Limb (tissue), 2 donors: ENCODE measurements at regions not wholly inside any gene's neighbourhood (a gene's known extent, or its start where the extent isn't known, plus 50 kb on each side); places are given as distances from the start of the nearest gene placed in this dataset.
A peak's percentile ranks its signal among the peaks of the same experiment; 100 is the strongest.

Source experiments
- DNase-seq, 2 donors: peaks; one replicate each; pipeline ENCODE4 v3.0.0-alpha.2; 2016; ENCODE audit errors: extremely low spot score in 2 of 2

- DNase-seq = no peak
Observed at GRCh38 chr12:124726596-124727263, 136.9 kb downstream of the SCARB1 start.

- no peak for DNase-seq
Observed at GRCh38 chr12:124725597-124726237, 137.9 kb downstream of the SCARB1 start.

- DNase-seq = no peak
Observed at GRCh38 chr12:124725099-124725498, 138.6 kb downstream of the SCARB1 start.

- no peak for DNase-seq
Observed at GRCh38 chr12:124722878-124723277, 140.8 kb downstream of the SCARB1 start.

GRCh38 chr12:124721501-124722162 is 142.0 kb downstream of the SCARB1 start:
- no peak for DNase-seq

- DNase-seq = peak in 1 of 2 donors; percentile 76
Observed at GRCh38 chr12:124720681-124721500, 142.8 kb downstream of the SCARB1 start.

DNA sequence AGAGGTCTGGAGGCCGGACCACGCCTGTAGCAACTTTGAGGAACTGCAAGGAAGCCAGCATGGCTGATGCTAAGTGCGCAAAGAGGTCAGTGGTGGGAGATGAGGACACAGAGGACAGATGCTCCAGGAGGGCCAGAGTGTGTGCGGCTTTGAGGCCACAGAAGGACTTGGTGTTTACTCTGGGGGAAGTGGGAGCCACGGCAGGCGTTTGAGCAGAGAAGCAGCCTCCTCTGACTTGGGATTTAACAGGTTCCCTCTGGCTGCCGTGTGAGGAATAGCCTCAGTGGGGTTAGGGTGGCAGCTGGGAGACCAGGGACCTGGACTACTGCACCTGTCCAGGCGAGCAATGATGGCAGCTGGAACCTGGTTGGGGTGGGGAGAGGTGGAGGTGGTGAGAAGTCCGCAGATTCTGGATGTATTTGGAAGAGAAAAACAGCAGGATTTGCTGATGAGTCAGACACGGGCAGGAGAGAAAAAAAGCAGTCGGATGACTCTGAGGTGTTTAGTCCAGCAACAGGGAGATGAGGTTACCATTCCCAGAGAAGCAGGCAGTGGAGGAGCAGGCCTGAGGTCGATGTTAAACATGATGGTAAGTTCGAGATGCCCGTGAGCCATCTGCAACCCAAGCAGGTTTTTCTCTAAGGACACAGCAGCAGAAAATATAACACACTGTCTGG is 143.5 kb downstream of the SCARB1 start:
- no peak for DNase-seq

GRCh38 chr12:124719231-124719630 is 144.4 kb downstream of the SCARB1 start:
- no peak for DNase-seq

DNA sequence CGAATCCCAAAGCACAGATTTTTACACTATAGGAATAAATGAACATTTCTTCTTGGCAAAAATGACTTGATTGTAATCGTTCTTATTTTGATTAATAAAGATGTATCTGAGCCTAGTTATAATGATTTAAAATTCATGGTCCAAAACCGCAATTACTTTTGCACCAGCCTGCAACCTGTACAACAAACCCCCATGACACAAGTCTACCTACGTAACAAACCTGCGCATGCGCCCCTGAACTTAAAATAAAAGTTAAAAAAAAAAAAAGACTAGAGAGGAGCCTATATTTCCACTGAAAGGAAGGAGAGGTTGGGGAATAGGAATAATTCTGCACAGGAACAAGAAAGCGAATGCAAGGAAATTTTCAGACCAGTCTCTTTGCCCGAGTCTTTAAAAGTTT is 145.2 kb downstream of the SCARB1 start:
- no peak for DNase-seq

GRCh38 chr12:124718036-124718435 is 145.6 kb downstream of the SCARB1 start:
- no peak for DNase-seq

DNA sequence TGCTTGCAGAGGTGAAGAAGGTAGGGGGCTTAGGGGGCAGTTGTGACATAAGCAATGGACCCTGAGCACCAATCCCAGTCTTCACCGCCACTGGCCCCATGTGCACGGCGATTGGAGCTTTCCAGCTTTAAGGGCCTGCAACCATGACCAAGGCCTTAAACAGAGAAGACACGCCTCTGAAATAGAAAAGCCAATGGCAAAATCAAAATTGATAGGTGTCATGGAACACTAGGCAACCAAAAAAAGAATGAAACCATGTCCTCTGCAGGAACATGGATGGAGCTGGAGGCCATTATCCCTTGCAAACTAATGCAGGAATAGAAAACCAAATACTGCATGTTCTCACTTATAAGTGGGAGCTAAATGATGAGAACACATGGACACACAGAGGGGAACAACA is 146.3 kb downstream of the SCARB1 start:
- no peak for DNase-seq

DNA sequence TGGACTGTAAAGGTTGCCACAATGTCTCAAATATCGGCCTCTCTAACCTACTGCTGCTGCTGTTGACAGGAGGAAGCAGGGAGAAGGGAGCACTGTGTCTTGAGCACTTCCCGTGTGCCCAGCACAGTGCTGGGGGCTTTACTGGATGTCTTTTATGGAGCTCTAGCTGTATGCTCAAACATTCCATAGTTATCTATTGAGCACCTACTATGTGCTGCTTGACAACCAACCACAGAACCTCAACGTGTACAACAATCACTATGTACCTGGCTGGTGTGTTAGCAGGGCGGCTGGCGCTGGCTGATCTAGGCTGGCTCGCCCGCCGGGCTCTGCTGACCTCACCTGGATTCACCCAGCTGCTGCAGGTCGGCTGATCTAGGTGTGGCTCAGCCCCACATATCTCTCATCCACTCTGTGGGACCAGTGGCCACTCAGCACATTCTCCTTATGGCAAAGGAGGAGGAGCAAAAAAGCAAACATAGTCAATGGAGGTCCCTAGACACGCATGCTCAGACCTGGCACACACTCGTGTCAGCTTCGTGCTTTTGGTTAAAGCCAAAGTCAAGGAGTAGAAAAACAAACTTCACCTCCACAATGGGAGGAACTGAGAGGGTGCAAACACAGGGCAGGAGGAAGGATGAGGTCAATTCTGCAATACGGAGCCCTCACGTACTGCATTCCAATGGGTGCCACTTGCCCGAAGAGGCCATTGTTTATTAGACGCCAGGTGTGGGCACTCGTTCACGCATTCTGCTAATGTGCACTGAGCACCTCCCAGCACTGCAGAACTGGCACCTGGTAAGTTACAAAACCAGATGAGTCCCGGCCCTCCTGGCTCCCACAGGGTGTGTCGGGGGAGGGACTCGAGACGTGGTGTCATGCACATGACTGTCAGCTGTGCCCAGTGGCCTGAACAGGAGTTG is 147.2 kb downstream of the SCARB1 start:
- no peak for DNase-seq

GRCh38 chr12:124715121-124715990 is 147.9 kb upstream of the NCOR2 start:
- DNase-seq = no peak

DNA sequence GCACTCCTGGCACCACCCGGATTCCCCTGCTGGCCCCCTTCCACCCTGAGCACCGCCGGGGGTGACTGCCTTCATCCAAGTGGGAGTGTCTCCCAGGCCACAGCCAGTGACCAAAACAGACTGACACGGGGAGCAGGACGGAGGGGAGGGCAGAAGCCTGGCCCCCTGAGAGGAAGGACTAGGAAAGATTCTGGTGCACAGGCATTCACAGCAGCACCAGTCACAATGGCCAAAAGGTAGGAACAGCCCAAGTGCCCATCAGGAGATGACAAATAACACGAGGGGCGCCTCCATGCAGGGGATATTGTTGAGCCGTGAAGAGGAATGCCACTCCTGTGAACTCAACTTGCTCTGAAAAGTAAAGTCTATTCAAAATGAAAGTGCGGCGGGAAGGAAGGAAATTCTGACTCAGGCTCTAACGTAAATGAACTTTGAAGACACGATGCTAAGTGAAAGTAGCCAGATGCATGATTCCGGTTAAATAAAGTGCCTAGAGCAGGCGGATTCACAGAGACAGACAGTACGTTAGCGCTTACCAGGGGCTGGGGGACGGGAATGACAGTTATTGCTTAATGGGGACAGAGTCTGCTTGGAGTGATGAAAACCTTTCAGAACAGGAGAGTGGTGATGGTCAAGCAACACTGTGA is 146.1 kb upstream of the NCOR2 start:
- DNase-seq = peak in 1 of 2 donors; percentile 42

DNA sequence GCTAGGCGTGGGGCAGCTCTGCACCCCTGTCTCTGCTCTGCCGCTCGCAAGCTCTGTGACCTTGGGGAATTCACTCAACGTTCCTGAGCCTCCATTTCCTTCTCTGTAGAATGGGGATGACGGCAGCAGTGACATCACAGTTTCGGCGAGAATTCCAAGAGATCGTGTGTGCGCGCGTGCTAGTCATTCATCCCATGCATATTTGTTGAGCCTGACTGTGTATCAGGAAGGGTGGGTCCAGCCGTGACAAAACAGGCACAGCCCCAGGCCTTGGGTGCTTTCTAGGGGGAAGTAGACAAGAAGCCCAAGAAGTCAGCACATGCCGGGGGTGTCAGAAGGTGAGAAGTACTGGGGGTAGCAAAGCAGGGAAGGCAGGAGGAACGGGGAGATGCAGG is 145.6 kb upstream of the NCOR2 start:
- no peak for DNase-seq

GRCh38 chr12:124711344-124711743 is 143.9 kb upstream of the NCOR2 start:
- no peak for DNase-seq

GRCh38 chr12:124709722-124710687 is 142.6 kb upstream of the NCOR2 start:
- no peak for DNase-seq

DNA sequence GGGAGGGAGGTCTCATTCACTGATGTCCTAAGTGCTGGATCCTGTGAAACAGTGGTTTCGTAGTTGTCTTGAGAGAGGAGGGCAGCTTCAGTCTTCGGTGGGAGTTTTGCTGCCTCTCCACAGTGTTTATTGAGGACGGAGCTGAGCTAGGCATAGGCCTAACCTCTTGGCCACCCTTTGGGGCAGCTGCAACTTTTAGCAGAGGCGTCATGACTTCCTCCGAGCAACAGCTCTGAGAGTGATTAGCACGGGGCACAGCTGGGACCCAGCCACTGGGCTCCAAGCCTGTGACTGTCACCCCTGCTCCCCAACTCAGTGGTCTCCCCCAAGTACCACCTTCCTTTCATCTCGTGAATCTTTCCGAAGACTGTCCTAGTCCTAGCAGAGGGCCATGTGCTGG is 139.9 kb upstream of the NCOR2 start:
- DNase-seq = no peak
